Colonic mucosa (tissue), 4 donors: ENCODE measurements at regions not wholly inside any gene's neighbourhood (a gene's known extent, or its start where the extent isn't known, plus 50 kb on each side); places are given as distances from the start of the nearest gene placed in this dataset.

Source experiments
- DNase-seq: peaks from one replicate; pipeline ENCODE4 v3.0.0-alpha.2; 2020
- H3K27ac ChIP-seq: fragments of 200-600 bp; one replicate; pipeline ENCODE4 v1.8.0; 2021
- H3K27me3 ChIP-seq: fragments of 200-600 bp; one replicate; pipeline ENCODE4 v1.8.0; 2021
- H3K36me3 ChIP-seq: fragments of 200-600 bp; one replicate; pipeline ENCODE4 v1.8.0; 2021
- H3K4me1 ChIP-seq: fragments of 200-600 bp; one replicate; pipeline ENCODE4 v1.8.0; 2021; ENCODE audit warnings: mild to moderate bottlenecking
- H3K4me3 ChIP-seq: fragments of 200-600 bp; one replicate; pipeline ENCODE4 v1.8.0; 2021
- H3K9ac ChIP-seq, 2 donors: one replicate each; pipeline ENCODE4 v1.7.0; 2013; ENCODE audit warnings: control low read depth in 2 of 2, low read depth in 2 of 2, low read length in 2 of 2
- H3K9me3 ChIP-seq: fragments of 200-600 bp; one replicate; pipeline ENCODE4 v1.8.0; 2021
- intact Hi-C: fragments of 100-400 bp; cut with DNase I; formaldehyde crosslinking; loops from one replicate; pipeline ENCODE4 v1.14.1; 2022
- TF ChIP-seq, protein P1 (sequence below): fragments of 200-600 bp; IDR thresholded peaks from one replicate; pipeline ENCODE4 v1.8.0; 2022; ENCODE audit warnings: antibody characterized with exemption, mild to moderate bottlenecking
- donor health status: healthy.
- donor health status: DM: no; HTN: no; CAD: no.
- donor health status: DM: no; HTN: no; CAD: no.

DNA sequence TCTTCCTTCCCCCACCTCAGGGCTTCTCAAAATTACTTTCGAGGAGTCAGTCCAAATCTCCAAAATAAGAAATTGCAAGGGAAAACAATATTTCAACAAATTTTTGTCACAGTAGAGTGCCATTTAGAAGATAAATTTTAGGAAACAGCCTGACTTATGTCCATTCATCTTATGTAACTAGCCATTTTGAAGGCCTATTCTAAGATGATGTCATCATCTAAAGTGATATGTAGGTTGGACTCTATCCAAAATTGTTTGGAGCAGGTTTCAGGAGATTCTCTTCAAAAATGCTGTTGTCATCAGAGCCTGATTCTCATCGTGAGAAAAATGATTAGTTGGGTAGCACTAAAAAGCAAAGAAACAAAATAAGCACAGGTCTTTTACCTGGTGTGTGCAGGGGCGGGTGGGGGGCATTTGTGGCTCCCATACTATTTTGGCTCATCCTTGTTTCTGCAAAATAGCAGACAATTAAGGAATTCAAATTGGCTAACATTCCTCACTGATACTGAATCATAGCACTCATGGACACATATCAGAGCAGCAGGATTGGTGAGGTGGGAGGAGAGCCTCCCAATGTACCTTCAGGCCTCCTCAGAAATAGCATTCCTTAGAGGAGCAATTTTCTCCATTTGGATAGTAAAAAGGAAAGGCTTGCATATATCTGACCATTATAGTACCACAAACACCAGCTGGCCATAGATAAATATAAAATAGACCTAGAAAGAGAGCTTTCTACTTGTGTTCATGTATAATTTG is 360.9 kb upstream of the NAV3 start:
- Histone ChIP-seq H3K27ac (no peak overlapping the region), H3K36me3 (no peaks in the 10 kb centered on the region), H3K4me1 (no peaks in the 10 kb centered on the region), H3K9me3 (no peaks in the 10 kb centered on the region), H3K9ac (no peak overlapping the region), H3K27me3 (no peaks in the 10 kb centered on the region), H3K4me3 (no peak overlapping the region)
- DNase-seq, result no peak
- TF ChIP-seq, protein P1, sequence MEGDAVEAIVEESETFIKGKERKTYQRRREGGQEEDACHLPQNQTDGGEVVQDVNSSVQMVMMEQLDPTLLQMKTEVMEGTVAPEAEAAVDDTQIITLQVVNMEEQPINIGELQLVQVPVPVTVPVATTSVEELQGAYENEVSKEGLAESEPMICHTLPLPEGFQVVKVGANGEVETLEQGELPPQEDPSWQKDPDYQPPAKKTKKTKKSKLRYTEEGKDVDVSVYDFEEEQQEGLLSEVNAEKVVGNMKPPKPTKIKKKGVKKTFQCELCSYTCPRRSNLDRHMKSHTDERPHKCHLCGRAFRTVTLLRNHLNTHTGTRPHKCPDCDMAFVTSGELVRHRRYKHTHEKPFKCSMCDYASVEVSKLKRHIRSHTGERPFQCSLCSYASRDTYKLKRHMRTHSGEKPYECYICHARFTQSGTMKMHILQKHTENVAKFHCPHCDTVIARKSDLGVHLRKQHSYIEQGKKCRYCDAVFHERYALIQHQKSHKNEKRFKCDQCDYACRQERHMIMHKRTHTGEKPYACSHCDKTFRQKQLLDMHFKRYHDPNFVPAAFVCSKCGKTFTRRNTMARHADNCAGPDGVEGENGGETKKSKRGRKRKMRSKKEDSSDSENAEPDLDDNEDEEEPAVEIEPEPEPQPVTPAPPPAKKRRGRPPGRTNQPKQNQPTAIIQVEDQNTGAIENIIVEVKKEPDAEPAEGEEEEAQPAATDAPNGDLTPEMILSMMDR, result no peak
- intact Hi-C loops, result no loop called here

DNA sequence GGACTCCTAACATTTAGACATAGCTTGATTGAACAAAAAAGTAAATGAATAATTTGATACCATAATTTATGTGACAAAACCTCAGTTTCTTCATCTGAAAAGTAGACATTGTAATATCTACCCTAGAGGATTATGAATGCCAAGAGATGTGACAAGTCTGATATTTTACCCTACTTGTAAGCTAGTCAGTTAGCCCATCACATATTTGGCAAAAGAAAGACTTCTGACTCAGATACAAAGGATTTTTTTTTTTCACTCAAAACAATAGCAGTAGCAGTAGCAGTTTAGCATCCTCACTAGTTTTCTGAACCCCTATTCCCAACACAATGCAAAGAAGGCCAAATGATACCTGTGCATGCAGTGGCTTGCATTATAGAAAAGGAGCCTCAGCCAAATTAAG is 377.3 kb upstream of the E2F7 start:
- Histone ChIP-seq H3K27me3 (no peaks in the 10 kb centered on the region), H3K9ac (no peak overlapping the region), H3K36me3 (no peaks in the 10 kb centered on the region), H3K4me1 (no peaks in the 10 kb centered on the region), H3K27ac (no peak overlapping the region), H3K4me3 (no peak overlapping the region), H3K9me3 (no peaks in the 10 kb centered on the region)
- no peak for DNase-seq
- TF ChIP-seq, protein P1, result no peak
- intact Hi-C loops, result no loop called here

DNA sequence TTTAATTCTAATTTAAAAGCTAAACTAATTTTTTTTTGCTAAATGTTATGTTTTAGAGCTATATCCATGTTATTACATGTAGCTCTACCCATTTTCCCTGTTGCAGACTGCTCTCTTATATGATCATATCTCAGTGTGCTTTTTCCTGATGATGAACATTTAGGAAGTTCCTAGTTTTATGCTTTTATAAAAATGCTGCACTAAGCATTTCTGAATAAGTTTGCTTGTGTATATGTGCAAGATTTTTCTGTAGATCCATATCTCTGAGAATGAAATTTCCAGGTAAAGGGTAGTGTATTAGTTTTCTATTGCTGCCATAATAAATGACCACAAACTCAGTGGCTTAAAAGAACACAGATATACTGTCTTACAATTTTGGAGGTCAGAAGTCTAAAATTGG is 374.4 kb upstream of the E2F7 start:
- Histone ChIP-seq H3K4me1 (no peaks in the 10 kb centered on the region), H3K27me3 (no peaks in the 10 kb centered on the region), H3K9me3 (no peaks in the 10 kb centered on the region), H3K4me3 (no peak overlapping the region), H3K9ac (no peak overlapping the region), H3K36me3 (no peaks in the 10 kb centered on the region), H3K27ac (no peak overlapping the region)
- DNase-seq, result no peak
- intact Hi-C loops, result no loop called here
- TF ChIP-seq, protein P1, result no peak

DNA sequence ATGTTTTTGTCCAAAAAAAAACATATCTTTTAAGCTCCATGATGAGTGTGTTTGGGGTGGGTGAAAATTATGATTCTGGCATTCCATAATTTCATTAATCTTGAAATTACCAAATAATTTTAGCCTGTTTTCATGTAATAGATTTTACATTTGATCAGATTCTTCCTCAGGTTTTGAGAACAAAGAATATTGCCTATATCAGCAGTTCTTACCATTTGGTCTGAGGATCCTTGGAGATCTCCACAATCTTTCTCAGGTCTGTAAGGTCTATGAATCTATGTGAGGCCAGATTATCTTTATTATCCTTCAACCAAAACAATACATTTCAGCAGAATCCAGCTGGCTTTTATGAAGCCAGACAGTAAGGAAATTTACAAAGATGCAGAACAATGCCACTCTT is 373.3 kb upstream of the E2F7 start:
- TF ChIP-seq, protein P1, result no peak
- Histone ChIP-seq H3K9me3 (no peaks in the 10 kb centered on the region), H3K27me3 (no peaks in the 10 kb centered on the region), H3K36me3 (no peaks in the 10 kb centered on the region), H3K4me1 (no peaks in the 10 kb centered on the region), H3K4me3 (no peak overlapping the region), H3K27ac (no peak overlapping the region), H3K9ac (no peak overlapping the region)
- DNase-seq, result no peak
- intact Hi-C loops, result no loop called here

DNA sequence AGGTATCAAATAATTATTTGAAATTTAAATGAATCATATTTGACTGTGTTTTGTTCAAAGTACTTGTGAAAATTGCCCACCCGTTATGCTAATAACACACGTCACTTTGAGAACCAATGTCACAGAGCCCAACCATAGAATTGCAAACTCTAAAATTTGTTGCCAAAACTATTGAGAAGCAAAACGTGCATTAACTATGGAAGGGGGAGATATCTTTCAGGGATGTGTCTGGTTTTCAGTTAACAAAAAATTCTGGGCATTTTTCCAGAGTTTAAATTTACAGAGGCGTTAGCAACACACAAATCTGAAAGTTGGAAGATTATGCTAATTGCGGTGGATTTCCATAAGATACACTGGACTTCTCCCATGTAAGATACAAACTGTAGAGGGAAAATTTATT is 371.8 kb upstream of the E2F7 start:
- intact Hi-C loops, result no loop called here
- no peak overlapping the region for H3K9ac ChIP-seq
- no peaks in the 10 kb centered on the region for H3K9me3 ChIP-seq
- no peak overlapping the region for H3K4me3 ChIP-seq
- H3K27me3 ChIP-seq, result no peaks in the 10 kb centered on the region
- H3K4me1 ChIP-seq, result no peaks in the 10 kb centered on the region
- no peaks in the 10 kb centered on the region for H3K36me3 ChIP-seq
- TF ChIP-seq, protein P1, result no peak
- H3K27ac ChIP-seq, result no peak overlapping the region
- no peak for DNase-seq
